Peyer's patch (tissue), 4 donors: ENCODE measurements at regions not wholly inside any gene's neighbourhood (a gene's known extent, or its start where the extent isn't known, plus 50 kb on each side); places are given as distances from the start of the nearest gene placed in this dataset.
A peak's percentile ranks its signal among the peaks of the same experiment; 100 is the strongest.
"Not testable (repeated sequence)": the region's sequence is repeated elsewhere in the genome, so short reads cannot be mapped to it uniquely, and the experiment has no call there.

ENCODE experiments used
- DNase-seq, 3 donors: peaks; one replicate each; pipeline ENCODE4 v3.0.0-alpha.2; 2017 to 2019
- H3K27ac ChIP-seq, 4 donors: fragments of 200-600 bp; sonication (generic); one replicate each; pipeline ENCODE4 v1.5.1; 2016 to 2019
- H3K27me3 ChIP-seq, 2 donors: fragments of 200-600 bp; sonication (generic); one replicate each; pipeline ENCODE4 v1.5.1; 2019
- H3K36me3 ChIP-seq, 3 donors: fragments of 200-600 bp; sonication (generic); one replicate each; pipeline ENCODE4 v1.5.1; 2016 to 2019
- H3K4me1 ChIP-seq, 4 donors: fragments of 200-600 bp; sonication (generic); one replicate each; pipeline ENCODE4 v1.5.1; 2016 to 2019
- H3K4me3 ChIP-seq, 4 donors: fragments of 200-600 bp; sonication (generic); 1 replicate in 3 of 4; 2 replicates in 1 of 4; pipeline ENCODE4 v1.5.1; 2016 to 2019; ENCODE audit warnings: mild to moderate bottlenecking in 1 of 4
- H3K9me3 ChIP-seq, 4 donors: fragments of 200-600 bp; sonication (generic); one replicate each; pipeline ENCODE4 v1.5.1; 2016 to 2019; ENCODE audit warnings: mild to moderate bottlenecking in 1 of 4
- POLR2A ChIP-seq, 2 donors: fragments of 450-650 bp; IDR thresholded peaks; one replicate each; pipeline ENCODE4 v1.5.1; 2017; ENCODE audit warnings: antibody characterized with exemption in 2 of 2, mild to moderate bottlenecking in 2 of 2, moderate library complexity in 2 of 2
- TF ChIP-seq, protein P1 (sequence below), 6 experiments: fragments of 450-650 bp in 4 of 6; fragments of 200-600 bp in 2 of 6; sonication (generic) in 1 of 6; IDR thresholded peaks; one replicate each; pipeline ENCODE4 v1.5.1; 2017 to 2019; ENCODE audit warnings: antibody characterized with exemption in 6 of 6, mild to moderate bottlenecking in 3 of 6, moderate library complexity in 1 of 6

DNA sequence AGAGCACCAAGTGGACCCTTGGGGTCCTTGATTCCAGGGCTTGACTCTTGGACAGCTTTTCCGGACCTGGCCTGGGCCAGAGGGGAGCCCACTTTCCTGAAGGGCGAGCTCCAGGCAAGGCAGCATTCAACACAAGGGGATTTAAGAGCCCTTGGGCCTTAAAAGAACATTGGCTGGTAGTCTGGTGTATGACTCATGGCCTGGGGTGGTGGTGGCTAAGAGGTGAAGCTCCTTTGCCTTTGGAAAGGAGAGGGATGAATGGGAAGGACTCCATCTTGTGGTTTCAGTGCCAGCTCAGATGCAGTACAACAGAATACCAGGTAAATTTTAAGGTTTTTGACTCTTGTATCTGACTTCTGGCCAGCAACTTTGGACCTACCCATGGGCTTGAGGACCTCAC, 760.7 kb downstream of the GRIK2 start:
- no peaks in the 10 kb centered on the region for H3K9me3 ChIP-seq
- H3K36me3 ChIP-seq, result no peaks in the 10 kb centered on the region
- no peak overlapping the region for H3K27ac ChIP-seq
- TF ChIP-seq, protein P1, sequence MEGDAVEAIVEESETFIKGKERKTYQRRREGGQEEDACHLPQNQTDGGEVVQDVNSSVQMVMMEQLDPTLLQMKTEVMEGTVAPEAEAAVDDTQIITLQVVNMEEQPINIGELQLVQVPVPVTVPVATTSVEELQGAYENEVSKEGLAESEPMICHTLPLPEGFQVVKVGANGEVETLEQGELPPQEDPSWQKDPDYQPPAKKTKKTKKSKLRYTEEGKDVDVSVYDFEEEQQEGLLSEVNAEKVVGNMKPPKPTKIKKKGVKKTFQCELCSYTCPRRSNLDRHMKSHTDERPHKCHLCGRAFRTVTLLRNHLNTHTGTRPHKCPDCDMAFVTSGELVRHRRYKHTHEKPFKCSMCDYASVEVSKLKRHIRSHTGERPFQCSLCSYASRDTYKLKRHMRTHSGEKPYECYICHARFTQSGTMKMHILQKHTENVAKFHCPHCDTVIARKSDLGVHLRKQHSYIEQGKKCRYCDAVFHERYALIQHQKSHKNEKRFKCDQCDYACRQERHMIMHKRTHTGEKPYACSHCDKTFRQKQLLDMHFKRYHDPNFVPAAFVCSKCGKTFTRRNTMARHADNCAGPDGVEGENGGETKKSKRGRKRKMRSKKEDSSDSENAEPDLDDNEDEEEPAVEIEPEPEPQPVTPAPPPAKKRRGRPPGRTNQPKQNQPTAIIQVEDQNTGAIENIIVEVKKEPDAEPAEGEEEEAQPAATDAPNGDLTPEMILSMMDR (IDR thresholded peaks at IDR 0.05), result no peak
- TF ChIP-seq POLR2A (IDR thresholded peaks at IDR 0.05), result no peak
- no peaks in the 10 kb centered on the region for H3K27me3 ChIP-seq
- no peak overlapping the region for H3K4me3 ChIP-seq
- H3K4me1 ChIP-seq, result no peaks in the 10 kb centered on the region
- peak in 1 of 3 donors; percentile 24 for DNase-seq

DNA sequence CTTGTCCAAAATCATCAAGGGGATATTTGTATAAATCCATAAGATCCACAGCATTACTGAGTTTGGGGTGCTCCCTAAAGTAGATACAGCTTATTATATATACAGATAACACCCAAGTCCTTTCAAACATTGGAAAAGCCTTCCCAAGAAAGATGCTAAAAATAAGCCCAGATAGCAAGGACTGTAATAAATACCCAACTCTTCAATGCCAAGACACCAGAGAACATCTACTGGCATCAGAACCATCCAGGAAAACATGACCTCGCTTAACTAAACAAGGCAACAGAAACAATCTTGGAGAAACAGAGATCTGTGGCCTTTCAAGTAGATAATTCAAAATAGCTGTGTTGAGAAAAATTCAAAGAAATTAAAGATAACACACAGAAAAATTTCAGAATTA, 761.4 kb downstream of the GRIK2 start:
- Histone ChIP-seq H3K9me3 (no peaks in the 10 kb centered on the region), H3K27me3 (no peaks in the 10 kb centered on the region)

DNA sequence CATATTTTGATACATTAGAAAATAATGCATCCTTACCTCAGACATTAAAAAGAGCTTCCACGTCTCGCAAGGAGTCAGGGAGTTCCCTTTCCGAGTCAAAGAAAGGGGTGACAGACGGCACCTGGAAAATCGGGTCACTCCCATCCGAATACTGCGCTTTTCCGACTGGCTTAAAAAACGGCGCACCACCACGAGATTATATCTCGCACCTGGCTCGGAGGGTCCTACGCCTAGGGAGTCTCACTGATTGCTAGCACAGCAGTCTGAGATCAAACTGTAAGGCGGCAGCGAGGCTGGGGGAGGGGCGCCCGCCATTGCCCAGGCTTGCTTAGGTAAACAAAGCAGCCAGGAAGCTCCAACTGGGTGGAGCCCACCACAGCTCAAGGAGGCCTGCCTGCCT, 776.3 kb downstream of the GRIK2 start:
- not testable (repeated sequence) for H3K9me3 ChIP-seq, H3K4me1 ChIP-seq, H3K4me3 ChIP-seq, H3K27me3 ChIP-seq, H3K27ac ChIP-seq, DNase-seq, H3K36me3 ChIP-seq

More for the DNA sequence above, 761.4 kb downstream of the GRIK2 start:
- TF ChIP-seq, protein P1 (IDR thresholded peaks at IDR 0.05), result no peak
- no peak for TF ChIP-seq POLR2A (IDR thresholded peaks at IDR 0.05)
- DNase-seq, result no peak
- Histone ChIP-seq H3K27ac (no peak overlapping the region), H3K4me3 (no peak overlapping the region), H3K4me1 (no peaks in the 10 kb centered on the region), H3K36me3 (no peaks in the 10 kb centered on the region)

DNA sequence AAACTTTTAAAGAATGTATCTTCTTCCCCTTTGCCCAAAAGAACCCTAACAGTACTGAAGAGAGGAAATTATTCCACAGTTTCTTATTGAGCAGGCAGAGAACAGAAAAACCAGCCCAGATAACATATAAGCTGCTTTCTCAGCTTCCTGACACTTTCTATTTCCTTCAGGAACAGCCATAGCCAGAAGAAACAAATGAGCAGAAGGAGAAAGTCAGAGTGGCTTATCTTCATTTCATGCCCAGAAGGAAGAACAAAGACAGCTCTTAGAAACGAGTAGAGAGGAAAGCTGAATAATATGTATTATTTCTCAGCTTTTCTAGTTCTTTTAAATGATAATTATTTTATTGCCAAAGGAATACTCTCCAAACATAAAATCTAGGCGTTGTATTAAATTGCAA, 793.7 kb downstream of the GRIK2 start:
- Histone ChIP-seq H3K27ac (no peak overlapping the region), H3K36me3 (no peaks in the 10 kb centered on the region), H3K4me1 (no peaks in the 10 kb centered on the region), H3K27me3 (no peaks in the 10 kb centered on the region), H3K9me3 (no peaks in the 10 kb centered on the region), H3K4me3 (no peak overlapping the region)
- no peak for DNase-seq
- TF ChIP-seq POLR2A (IDR thresholded peaks at IDR 0.05), result no peak
- TF ChIP-seq, protein P1 (IDR thresholded peaks at IDR 0.05), result no peak

DNA sequence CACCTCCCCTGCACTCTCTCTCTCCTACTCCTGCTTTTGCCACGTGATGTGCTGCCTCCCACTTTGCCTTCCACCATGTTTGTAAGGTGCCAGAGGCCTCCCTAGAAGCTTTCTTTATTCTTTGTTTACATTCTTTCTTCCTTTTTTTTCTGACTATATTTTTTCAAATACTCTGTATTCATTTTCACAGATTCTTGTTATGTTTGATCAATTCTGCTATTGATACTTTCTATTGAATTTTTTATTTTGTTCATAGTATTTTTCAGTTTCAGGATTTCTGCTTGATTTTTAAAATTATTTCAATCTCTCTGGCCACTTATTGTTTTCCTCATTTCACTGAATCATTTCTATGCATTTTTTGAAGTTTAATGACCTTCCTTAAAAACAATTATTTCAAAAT, 801.8 kb downstream of the GRIK2 start:
- Histone ChIP-seq H3K27me3 (no peaks in the 10 kb centered on the region), H3K4me1 (no peaks in the 10 kb centered on the region), H3K27ac (no peak overlapping the region), H3K9me3 (peaks cover 0 to 8% (median 0%) of the 10 kb centered on the region in 4 donors), H3K4me3 (no peak overlapping the region), H3K36me3 (no peaks in the 10 kb centered on the region)
- no peak for DNase-seq
- TF ChIP-seq, protein P1 (IDR thresholded peaks at IDR 0.05), result no peak
- TF ChIP-seq POLR2A (IDR thresholded peaks at IDR 0.05), result no peak

DNA sequence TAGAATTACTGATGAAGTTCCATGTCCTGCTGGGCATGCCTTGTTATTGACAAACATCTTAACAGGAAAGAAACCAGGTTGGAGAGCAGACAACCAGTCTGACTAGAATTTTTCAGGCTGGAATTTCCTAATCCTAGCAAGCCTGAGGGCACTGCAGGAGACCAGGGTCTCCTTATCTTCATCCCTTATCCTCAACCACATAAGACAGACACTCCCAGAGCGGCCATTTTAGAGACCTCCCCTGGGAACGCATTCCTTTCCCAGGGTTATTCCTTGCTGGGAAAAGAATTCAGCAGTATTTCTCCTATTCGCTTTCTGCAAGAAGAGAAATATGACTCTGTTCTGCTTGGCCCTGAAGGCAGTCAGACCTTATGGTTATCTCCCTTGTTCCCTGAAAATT, 803.7 kb downstream of the GRIK2 start:
- no peak overlapping the region for H3K27ac ChIP-seq
- TF ChIP-seq, protein P1 (IDR thresholded peaks at IDR 0.05), result no peak
- TF ChIP-seq POLR2A (IDR thresholded peaks at IDR 0.05), result no peak
- H3K4me3 ChIP-seq, result no peak overlapping the region
- DNase-seq, result no peak
- no peaks in the 10 kb centered on the region for H3K36me3 ChIP-seq
- H3K4me1 ChIP-seq, result no peaks in the 10 kb centered on the region
- H3K27me3 ChIP-seq, result no peaks in the 10 kb centered on the region
- H3K9me3 ChIP-seq, result peaks cover 0 to 8% (median 0%) of the 10 kb centered on the region in 4 donors
